GM12878 (cell line): ENCODE measurements at regions not wholly inside any gene's neighbourhood (a gene's known extent, or its start where the extent isn't known, plus 50 kb on each side); places are given as distances from the start of the nearest gene placed in this dataset.

Source experiments
- ATAC-seq: fragments of 200-7000 bp; cut with Tn5 transposase; 3 replicates; pipeline ENCODE4 v1.9.1; 2020; ENCODE audit warnings: mild to moderate bottlenecking, moderate library complexity
- BruUV-seq: library from RNA; stranded (reverse); fragments of 400-500 nt; replicated peaks from 2 replicates; lab custom pipeline; 2021; lab: Mats Ljungman, UMichigan
- CTCF ChIA-PET: fragments of 300-600 bp; sonication (Branson Sonifier 250); formaldehyde crosslinking; extraction: SDS; loops from one replicate; lab custom pipeline; 2021; ENCODE audit warnings: inconsistent platforms; lab: Yijun Ruan, JAX
- POLR2A ChIA-PET: fragments of 350-600 bp; formaldehyde crosslinking; extraction: SDS; loops from one replicate; lab custom pipeline; 2021; ENCODE audit warnings: inconsistent platforms; lab: Charles Lee
- RAD21 ChIA-PET: fragments of 300-600 bp; sonication (Branson Sonifier 250); formaldehyde crosslinking; loops from one replicate; lab custom pipeline; 2023; ENCODE audit warnings: antibody characterized with exemption; ENCODE audit not compliant: unreplicated experiment; lab: Charles Lee
- SMC1A ChIA-PET: fragments of 300-600 bp; sonication (Branson Sonifier 250); formaldehyde crosslinking; loops from one replicate; lab custom pipeline; 2023; ENCODE audit not compliant: unreplicated experiment, uncharacterized antibody; lab: Charles Lee
- DNase-seq: peaks from one replicate; pipeline ENCODE4 v3.0.0-alpha.2; 2011; ENCODE audit warnings: low read depth, low spot score
- FAIRE-seq: peaks from 3 replicates; lab custom pipeline; 2011; peaks lifted over from hg19 to GRCh38; lab: Jason Lieb, UNC
- H2AFZ ChIP-seq: 2 replicates; pipeline ENCODE4 v1.6.0; 2011; ENCODE audit warnings: low read depth, low read length, control low read depth; ENCODE audit not compliant: control insufficient read depth
- H3K27ac ChIP-seq: 2 replicates; pipeline ENCODE4 v1.5.1; 2011; ENCODE audit warnings: control low read depth; ENCODE audit not compliant: control insufficient read depth, insufficient read depth
- H3K27me3 ChIP-seq, 2 experiments: replicated peaks in 1 of 2; 2 replicates each; pipeline versions ENCODE4 v1.6.0 to v1.6.1; 2011; ENCODE audit warnings: low read length in 1 of 2; ENCODE audit not compliant: control insufficient read depth in 2 of 2, insufficient read depth in 2 of 2
- H3K36me3 ChIP-seq, 2 experiments: 2 replicates each; pipeline ENCODE4 v1.5.1; 2011; ENCODE audit warnings: low read length in 1 of 2; ENCODE audit not compliant: control insufficient read depth in 2 of 2, insufficient read depth in 2 of 2
- H3K4me1 ChIP-seq: 2 replicates; pipeline ENCODE4 v1.6.1; 2011; ENCODE audit warnings: mild to moderate bottlenecking, low read length, moderate library complexity, mixed read lengths; ENCODE audit not compliant: control insufficient read depth, insufficient read depth
- H3K4me2 ChIP-seq: 2 replicates; pipeline ENCODE4 v1.6.0; 2011; ENCODE audit warnings: control low read depth; ENCODE audit not compliant: control insufficient read depth, insufficient read depth
- H3K4me3 ChIP-seq: fragments of 200-600 bp; sonication (generic); 2 replicates; pipeline ENCODE4 v1.5.1; 2016
- H3K79me2 ChIP-seq: 2 replicates; pipeline ENCODE4 v1.6.0; 2011; ENCODE audit warnings: low read length; ENCODE audit not compliant: control insufficient read depth, insufficient read depth
- H3K9ac ChIP-seq: 2 replicates; pipeline ENCODE4 v1.8.0; 2011; ENCODE audit warnings: low read length, control low read depth, mixed read lengths; ENCODE audit not compliant: control insufficient read depth, insufficient read depth
- H3K9me3 ChIP-seq: replicated peaks from 3 replicates; pipeline ENCODE4 v1.5.1; 2011; ENCODE audit warnings: mild to moderate bottlenecking, low read length; ENCODE audit not compliant: control insufficient read depth, insufficient read depth
- H4K20me1 ChIP-seq: 2 replicates; pipeline ENCODE4 v1.6.0; 2011; ENCODE audit not compliant: control insufficient read depth, insufficient read depth
- BHLHE40 ChIP-seq, 2 experiments: fragments of 450-650 bp in 1 of 2; IDR thresholded peaks; 2 replicates each; pipeline ENCODE4 v1.6.1; 2011 to 2017; ENCODE audit warnings: low read depth in 2 of 2, borderline replicate concordance in 1 of 2, improper control_type of control experiment in 1 of 2, low read length in 1 of 2, mild to moderate bottlenecking in 1 of 2
- EP300 ChIP-seq, 2 experiments: fragments of 150-350 bp in 1 of 2; IDR thresholded peaks; 2 replicates each; pipeline ENCODE4 v1.6.1; 2011 to 2012; ENCODE audit warnings: low read depth in 2 of 2, low read length in 2 of 2, borderline replicate concordance in 1 of 2, improper control_type of control experiment in 1 of 2, inconsistent platforms in 1 of 2; ENCODE audit not compliant: control insufficient read depth in 1 of 2
- HDAC6 ChIP-seq: fragments of 200-600 bp; sonication (generic); IDR thresholded peaks from one replicate; pipeline ENCODE4 v1.8.0; 2017; ENCODE audit warnings: antibody characterized with exemption; ENCODE audit not compliant: unreplicated experiment
- IKZF1 ChIP-seq: fragments of 450-650 bp; conservative IDR thresholded peaks from 2 replicates; pipeline ENCODE4 v1.6.1; 2017; ENCODE audit warnings: antibody characterized with exemption, mild to moderate bottlenecking
- MTA3 ChIP-seq: IDR thresholded peaks from 2 replicates; pipeline ENCODE4 v1.6.1; 2012; ENCODE audit warnings: low read length, inconsistent platforms, borderline replicate concordance
- MXI1 ChIP-seq: fragments of 150-350 bp; IDR thresholded peaks from 2 replicates; pipeline ENCODE4 v1.6.1; 2011; ENCODE audit warnings: low read depth, mild to moderate bottlenecking, inconsistent platforms, low read length, improper control_type of control experiment
- MYB ChIP-seq: fragments of 150-350 bp; IDR thresholded peaks from 2 replicates; pipeline ENCODE4 v1.6.1; 2014; ENCODE audit warnings: mild to moderate bottlenecking, low read depth, low read length, borderline replicate concordance
- NFYB ChIP-seq: IDR thresholded peaks from 2 replicates; pipeline ENCODE4 v1.6.1; 2011; ENCODE audit warnings: low read depth, mild to moderate bottlenecking, low read length, improper control_type of control experiment, moderate library complexity; ENCODE audit not compliant: insufficient read depth
- SMAD5 ChIP-seq: IDR thresholded peaks from 2 replicates; pipeline ENCODE4 v1.6.1; 2016; ENCODE audit warnings: antibody characterized with exemption, low read depth
- WGBS: methylation state at CpG from one replicate; pipeline ENCODE4 v1.1.6; 2016; ENCODE audit warnings: low lambda C conversion rate; ENCODE audit not compliant: insufficient replicate concordance, insufficient coverage; ENCODE audit errors: missing lambda C conversion rate; 5-methylcytosine and 5-hydroxymethylcytosine counted together
- in situ Hi-C: fragments of 300-500 bp; cut with MboI; formaldehyde crosslinking; loops from 9 replicates; pipeline ENCODE4 v1.14.3; 2018; ENCODE audit warnings: mixed read lengths
- intact Hi-C: fragments of 100-400 bp; cut with micrococcal nuclease; formaldehyde crosslinking; loops from one replicate; pipeline ENCODE4 v1.14.2; 2022; ENCODE audit not compliant: unreplicated experiment
- TF ChIP-seq, protein P1 (sequence below): fragments of 450-650 bp; IDR thresholded peaks from 2 replicates; pipeline ENCODE4 v1.6.1; 2016; ENCODE audit warnings: mild to moderate bottlenecking
- TF ChIP-seq, protein P2 (sequence below): IDR thresholded peaks from 2 replicates; pipeline ENCODE4 v1.6.1; 2011; ENCODE audit warnings: low read depth, mild to moderate bottlenecking, low read length, moderate library complexity, borderline replicate concordance; ENCODE audit errors: extremely low read depth
- TF ChIP-seq, protein P3 (sequence below): fragments of 150-350 bp; IDR thresholded peaks from 2 replicates; pipeline ENCODE4 v1.6.1; 2016; ENCODE audit warnings: low read depth, low read length

DNA sequence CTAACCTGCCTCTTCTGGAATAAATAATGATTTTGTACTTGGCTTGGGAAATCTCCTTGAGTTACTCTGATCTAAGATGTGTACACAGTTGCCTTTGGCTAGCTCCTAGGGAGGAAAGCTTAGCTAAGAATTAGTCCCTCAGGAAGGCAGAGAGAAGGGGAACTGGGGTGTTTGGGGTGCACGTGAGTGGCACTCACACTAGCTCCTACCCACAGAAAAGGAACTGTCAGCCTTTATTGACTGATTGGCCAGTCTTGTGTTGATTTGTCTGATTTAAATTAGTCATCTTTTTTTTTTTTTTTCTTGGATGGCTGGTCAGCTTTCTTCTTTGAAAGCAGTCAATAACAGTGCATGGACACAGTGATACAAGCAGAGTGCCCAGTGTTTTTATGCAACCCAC is 107.7 kb downstream of the DMRT2 start:
- CTCF ChIA-PET, result interaction anchor here (0.6 to 1.7 kb wide), 6 partner anchors 11 to 256 kb away, joined by 3 to 6 read pairs (median 4); no protein-coding TSS in a partner anchor
- RAD21 ChIA-PET, result interaction anchor here (0.8 to 2.4 kb wide), 4 partner anchors 56 to 119 kb away, joined by 3 to 7 read pairs (median 5); no protein-coding TSS in a partner anchor
- 0% methylated on average over 1 of the region's 1 CpG for WGBS
- Histone ChIP-seq H3K27me3 (no peaks in the 10 kb centered on the region), H4K20me1 (no peaks in the 10 kb centered on the region), H3K79me2 (no peaks in the 10 kb centered on the region), H3K4me2 (no peak overlapping the region), H3K9ac (no peak overlapping the region), H2AFZ (no peak overlapping the region), H3K36me3 (no peaks in the 10 kb centered on the region), H3K4me3 (no peak overlapping the region), H3K9me3 (no peaks in the 10 kb centered on the region), H3K27ac (no peak overlapping the region), H3K4me1 (no peaks in the 10 kb centered on the region)
- no peak for DNase-seq
- POLR2A ChIA-PET, result interaction anchor here (0.6 to 0.9 kb wide), 4 partner anchors 43 to 90 kb away, joined by 3 to 4 read pairs (median 3); no protein-coding TSS in a partner anchor
- intact Hi-C loops (no loop called here), in situ Hi-C loops (no loop called here)
- ATAC-seq, result peak; percentile 52; the same call in 2 of the 3 replicates
- BruUV-seq, result no TSS peak
- TF ChIP-seq IKZF1 (peak; percentile 39; the same call in 1 of the 2 replicates), NFYB (no peak), EP300 (IDR thresholded peaks at IDR 0.05; ENCODE audit: borderline replicate concordance in 1 of 2, control insufficient read depth in 1 of 2, low read depth in 2 of 2, low read length in 2 of 2) (no peak), SMAD5 (no peak), MYB (no peak), HDAC6 (no peak), MTA3 (no peak), BHLHE40 (IDR thresholded peaks at IDR 0.05; ENCODE audit: borderline replicate concordance in 1 of 2, low read depth in 2 of 2, low read length in 1 of 2) (peak; percentile 80 to 95; a peak in 3 of 4 replicates), MXI1 (no peak)
- TF ChIP-seq, protein P1, sequence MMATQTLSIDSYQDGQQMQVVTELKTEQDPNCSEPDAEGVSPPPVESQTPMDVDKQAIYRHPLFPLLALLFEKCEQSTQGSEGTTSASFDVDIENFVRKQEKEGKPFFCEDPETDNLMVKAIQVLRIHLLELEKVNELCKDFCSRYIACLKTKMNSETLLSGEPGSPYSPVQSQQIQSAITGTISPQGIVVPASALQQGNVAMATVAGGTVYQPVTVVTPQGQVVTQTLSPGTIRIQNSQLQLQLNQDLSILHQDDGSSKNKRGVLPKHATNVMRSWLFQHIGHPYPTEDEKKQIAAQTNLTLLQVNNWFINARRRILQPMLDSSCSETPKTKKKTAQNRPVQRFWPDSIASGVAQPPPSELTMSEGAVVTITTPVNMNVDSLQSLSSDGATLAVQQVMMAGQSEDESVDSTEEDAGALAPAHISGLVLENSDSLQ, result peak; percentile 52; the same call in 1 of the 2 replicates
- TF ChIP-seq, protein P2, sequence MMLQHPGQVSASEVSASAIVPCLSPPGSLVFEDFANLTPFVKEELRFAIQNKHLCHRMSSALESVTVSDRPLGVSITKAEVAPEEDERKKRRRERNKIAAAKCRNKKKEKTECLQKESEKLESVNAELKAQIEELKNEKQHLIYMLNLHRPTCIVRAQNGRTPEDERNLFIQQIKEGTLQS, result no peak
- TF ChIP-seq, protein P3, sequence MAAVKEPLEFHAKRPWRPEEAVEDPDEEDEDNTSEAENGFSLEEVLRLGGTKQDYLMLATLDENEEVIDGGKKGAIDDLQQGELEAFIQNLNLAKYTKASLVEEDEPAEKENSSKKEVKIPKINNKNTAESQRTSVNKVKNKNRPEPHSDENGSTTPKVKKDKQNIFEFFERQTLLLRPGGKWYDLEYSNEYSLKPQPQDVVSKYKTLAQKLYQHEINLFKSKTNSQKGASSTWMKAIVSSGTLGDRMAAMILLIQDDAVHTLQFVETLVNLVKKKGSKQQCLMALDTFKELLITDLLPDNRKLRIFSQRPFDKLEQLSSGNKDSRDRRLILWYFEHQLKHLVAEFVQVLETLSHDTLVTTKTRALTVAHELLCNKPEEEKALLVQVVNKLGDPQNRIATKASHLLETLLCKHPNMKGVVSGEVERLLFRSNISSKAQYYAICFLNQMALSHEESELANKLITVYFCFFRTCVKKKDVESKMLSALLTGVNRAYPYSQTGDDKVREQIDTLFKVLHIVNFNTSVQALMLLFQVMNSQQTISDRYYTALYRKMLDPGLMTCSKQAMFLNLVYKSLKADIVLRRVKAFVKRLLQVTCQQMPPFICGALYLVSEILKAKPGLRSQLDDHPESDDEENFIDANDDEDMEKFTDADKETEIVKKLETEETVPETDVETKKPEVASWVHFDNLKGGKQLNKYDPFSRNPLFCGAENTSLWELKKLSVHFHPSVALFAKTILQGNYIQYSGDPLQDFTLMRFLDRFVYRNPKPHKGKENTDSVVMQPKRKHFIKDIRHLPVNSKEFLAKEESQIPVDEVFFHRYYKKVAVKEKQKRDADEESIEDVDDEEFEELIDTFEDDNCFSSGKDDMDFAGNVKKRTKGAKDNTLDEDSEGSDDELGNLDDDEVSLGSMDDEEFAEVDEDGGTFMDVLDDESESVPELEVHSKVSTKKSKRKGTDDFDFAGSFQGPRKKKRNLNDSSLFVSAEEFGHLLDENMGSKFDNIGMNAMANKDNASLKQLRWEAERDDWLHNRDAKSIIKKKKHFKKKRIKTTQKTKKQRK, result no peak
- SMC1A ChIA-PET, result interaction anchor here (0.6 to 3.3 kb wide), 7 partner anchors 14 to 184 kb away, joined by 3 to 14 read pairs (median 4); no protein-coding TSS in a partner anchor
- FAIRE-seq, result no peak
